Neural cell (in vitro differentiated cells): ENCODE measurements at regions not wholly inside any gene's neighbourhood (a gene's known extent, or its start where the extent isn't known, plus 50 kb on each side); places are given as distances from the start of the nearest gene placed in this dataset.

Source experiments
- H2AFZ ChIP-seq: fragments of 200-600, 300-800 bp; sonication (generic), shearing (Covaris generic); 2 replicates; pipeline ENCODE4 v1.6.0; 2014; ENCODE audit warnings: low read depth, mild to moderate bottlenecking, antibody characterized with exemption, low read length, moderate library complexity
- H3F3A ChIP-seq: fragments of 200-600 bp; shearing (Covaris generic); 2 replicates; pipeline ENCODE4 v1.6.1; 2016; ENCODE audit warnings: mild to moderate bottlenecking, moderate library complexity, mixed read lengths, antibody characterized with exemption, low read length; ENCODE audit not compliant: insufficient read depth, poor library complexity, severe bottlenecking
- H3K27ac ChIP-seq: fragments of 200-600, 300-800 bp; sonication (generic), shearing (Covaris generic); 2 replicates; pipeline ENCODE4 v1.5.1; 2014; ENCODE audit warnings: mild to moderate bottlenecking, low read length, moderate library complexity
- H3K27me3 ChIP-seq: fragments of 300-800, 200-600 bp; sonication (generic), shearing (Covaris generic); 2 replicates; pipeline ENCODE4 v1.6.0; 2014; ENCODE audit warnings: mild to moderate bottlenecking, low read depth, low read length, moderate library complexity; ENCODE audit not compliant: insufficient read depth
- H3K36me3 ChIP-seq: fragments of 300-800, 200-600 bp; sonication (generic), shearing (Covaris generic); 2 replicates; pipeline ENCODE4 v1.5.1; 2014; ENCODE audit warnings: mild to moderate bottlenecking, antibody characterized with exemption, low read length, moderate library complexity; ENCODE audit not compliant: insufficient read depth
- H3K4me2 ChIP-seq: fragments of 300-800, 200-600 bp; sonication (generic), shearing (Covaris generic); 2 replicates; pipeline ENCODE4 v1.6.0; 2014; ENCODE audit warnings: mild to moderate bottlenecking, low read length
- H3K4me3 ChIP-seq: fragments of 300-800, 200-600 bp; sonication (generic), shearing (Covaris generic); 2 replicates; pipeline ENCODE4 v1.5.1; 2014; ENCODE audit warnings: mild to moderate bottlenecking, low read length, moderate library complexity
- H3K79me2 ChIP-seq: fragments of 200-600 bp; shearing (Covaris generic); replicated peaks from 2 replicates; pipeline ENCODE4 v1.6.0; 2014; ENCODE audit warnings: mild to moderate bottlenecking, low read length, moderate library complexity; ENCODE audit not compliant: insufficient read depth
- H3K9ac ChIP-seq: fragments of 300-800, 200-600 bp; sonication (generic), shearing (Covaris generic); 2 replicates; pipeline ENCODE4 v1.6.1; 2016; ENCODE audit warnings: mild to moderate bottlenecking, low read length, mixed read lengths
- H3K9me2 ChIP-seq: fragments of 200-600 bp; shearing (Covaris generic); 2 replicates; pipeline ENCODE4 v1.6.1; 2016; ENCODE audit warnings: mild to moderate bottlenecking, low read length, mixed read lengths; ENCODE audit not compliant: insufficient read depth
- H3K9me3 ChIP-seq: fragments of 200-600, 300-800 bp; sonication (generic), shearing (Covaris generic); 2 replicates; pipeline ENCODE4 v1.6.1; 2016; ENCODE audit warnings: mild to moderate bottlenecking, mixed run types, low read length, moderate library complexity, mixed read lengths
- H4K20me1 ChIP-seq: fragments of 200-600 bp; shearing (Covaris generic); 2 replicates; pipeline ENCODE4 v1.6.1; 2016; ENCODE audit warnings: mild to moderate bottlenecking, mixed run types; ENCODE audit not compliant: insufficient read depth
- EP300 ChIP-seq: fragments of 450-650 bp; conservative IDR thresholded peaks from 2 replicates; pipeline ENCODE4 v1.6.1; 2014; ENCODE audit warnings: antibody characterized with exemption, mild to moderate bottlenecking, moderate library complexity; ENCODE audit not compliant: poor library complexity, severe bottlenecking
- EZH2 ChIP-seq: fragments of 200-600, 300-800 bp; shearing (Covaris generic), sonication (generic); IDR thresholded peaks from 2 replicates; pipeline ENCODE4 v1.6.1; 2014; ENCODE audit warnings: antibody characterized with exemption, low read length, borderline replicate concordance, mild to moderate bottlenecking; ENCODE audit not compliant: insufficient read depth, poor library complexity, severe bottlenecking
- MXI1 ChIP-seq: fragments of 450-650 bp; conservative IDR thresholded peaks from 2 replicates; pipeline ENCODE4 v1.6.1; 2014; ENCODE audit warnings: antibody characterized with exemption, mild to moderate bottlenecking; ENCODE audit not compliant: poor library complexity, severe bottlenecking
- POLR2AphosphoS5 ChIP-seq: IDR thresholded peaks from 2 replicates; pipeline ENCODE4 v1.6.1; 2012
- RAD21 ChIP-seq: fragments of 450-650 bp; conservative IDR thresholded peaks from 2 replicates; pipeline ENCODE4 v1.6.1; 2014; ENCODE audit warnings: antibody characterized with exemption, mild to moderate bottlenecking, moderate library complexity
- SMC3 ChIP-seq: fragments of 450-650 bp; conservative IDR thresholded peaks from 2 replicates; pipeline ENCODE4 v1.6.1; 2014; ENCODE audit warnings: antibody characterized with exemption, mild to moderate bottlenecking, moderate library complexity; ENCODE audit not compliant: poor library complexity
- TAF1 ChIP-seq: IDR thresholded peaks from 2 replicates; pipeline ENCODE4 v1.6.1; 2012; ENCODE audit warnings: low read depth
- TF ChIP-seq, protein P1 (sequence below): fragments of 450-650 bp; IDR thresholded peaks from 2 replicates; pipeline ENCODE4 v1.5.1; 2014; ENCODE audit warnings: antibody characterized with exemption, mild to moderate bottlenecking, moderate library complexity; ENCODE audit not compliant: poor library complexity, severe bottlenecking
- TF ChIP-seq, protein P2 (sequence below): IDR thresholded peaks from 2 replicates; pipeline ENCODE4 v1.6.1; 2012; ENCODE audit warnings: borderline replicate concordance

DNA sequence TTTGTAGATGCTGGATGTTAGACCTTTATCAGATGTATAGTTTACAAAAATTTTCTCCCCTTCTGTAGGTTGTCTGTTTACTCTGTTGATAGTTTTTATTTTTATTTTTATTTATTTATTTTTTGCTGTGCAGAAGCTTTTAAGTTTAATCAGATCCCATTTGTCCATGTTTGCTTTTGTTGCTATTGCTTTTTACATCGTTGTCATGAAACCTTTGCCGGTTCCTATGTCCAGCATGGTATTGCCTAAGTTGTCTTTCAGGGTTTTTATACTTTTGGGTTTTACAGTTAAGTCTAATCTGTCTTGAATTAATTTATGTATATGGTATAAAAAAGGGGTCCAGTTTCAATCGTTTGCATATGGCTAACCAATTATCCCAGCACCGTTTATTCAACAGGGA is 819.5 kb downstream of the KCNT2 start:
- Histone ChIP-seq H3K9ac (no peak overlapping the region), H3K9me3 (no peaks in the 10 kb centered on the region), H3K4me2 (no peak overlapping the region), H3K27me3 (no peaks in the 10 kb centered on the region), H3K27ac (no peak overlapping the region), H4K20me1 (no peaks in the 10 kb centered on the region), H3K36me3 (no peaks in the 10 kb centered on the region), H2AFZ (no peak overlapping the region), H3K79me2 (no peaks in the 10 kb centered on the region), H3K9me2 (no peaks in the 10 kb centered on the region), H3F3A (no peaks in the 10 kb centered on the region), H3K4me3 (no peak overlapping the region)
- TF ChIP-seq POLR2AphosphoS5 (no peak), TAF1 (no peak), EP300 (no peak), SMC3 (no peak), MXI1 (no peak), RAD21 (no peak), EZH2 (no peak)
- TF ChIP-seq, protein P1, sequence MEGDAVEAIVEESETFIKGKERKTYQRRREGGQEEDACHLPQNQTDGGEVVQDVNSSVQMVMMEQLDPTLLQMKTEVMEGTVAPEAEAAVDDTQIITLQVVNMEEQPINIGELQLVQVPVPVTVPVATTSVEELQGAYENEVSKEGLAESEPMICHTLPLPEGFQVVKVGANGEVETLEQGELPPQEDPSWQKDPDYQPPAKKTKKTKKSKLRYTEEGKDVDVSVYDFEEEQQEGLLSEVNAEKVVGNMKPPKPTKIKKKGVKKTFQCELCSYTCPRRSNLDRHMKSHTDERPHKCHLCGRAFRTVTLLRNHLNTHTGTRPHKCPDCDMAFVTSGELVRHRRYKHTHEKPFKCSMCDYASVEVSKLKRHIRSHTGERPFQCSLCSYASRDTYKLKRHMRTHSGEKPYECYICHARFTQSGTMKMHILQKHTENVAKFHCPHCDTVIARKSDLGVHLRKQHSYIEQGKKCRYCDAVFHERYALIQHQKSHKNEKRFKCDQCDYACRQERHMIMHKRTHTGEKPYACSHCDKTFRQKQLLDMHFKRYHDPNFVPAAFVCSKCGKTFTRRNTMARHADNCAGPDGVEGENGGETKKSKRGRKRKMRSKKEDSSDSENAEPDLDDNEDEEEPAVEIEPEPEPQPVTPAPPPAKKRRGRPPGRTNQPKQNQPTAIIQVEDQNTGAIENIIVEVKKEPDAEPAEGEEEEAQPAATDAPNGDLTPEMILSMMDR: no peak
- TF ChIP-seq, protein P2, sequence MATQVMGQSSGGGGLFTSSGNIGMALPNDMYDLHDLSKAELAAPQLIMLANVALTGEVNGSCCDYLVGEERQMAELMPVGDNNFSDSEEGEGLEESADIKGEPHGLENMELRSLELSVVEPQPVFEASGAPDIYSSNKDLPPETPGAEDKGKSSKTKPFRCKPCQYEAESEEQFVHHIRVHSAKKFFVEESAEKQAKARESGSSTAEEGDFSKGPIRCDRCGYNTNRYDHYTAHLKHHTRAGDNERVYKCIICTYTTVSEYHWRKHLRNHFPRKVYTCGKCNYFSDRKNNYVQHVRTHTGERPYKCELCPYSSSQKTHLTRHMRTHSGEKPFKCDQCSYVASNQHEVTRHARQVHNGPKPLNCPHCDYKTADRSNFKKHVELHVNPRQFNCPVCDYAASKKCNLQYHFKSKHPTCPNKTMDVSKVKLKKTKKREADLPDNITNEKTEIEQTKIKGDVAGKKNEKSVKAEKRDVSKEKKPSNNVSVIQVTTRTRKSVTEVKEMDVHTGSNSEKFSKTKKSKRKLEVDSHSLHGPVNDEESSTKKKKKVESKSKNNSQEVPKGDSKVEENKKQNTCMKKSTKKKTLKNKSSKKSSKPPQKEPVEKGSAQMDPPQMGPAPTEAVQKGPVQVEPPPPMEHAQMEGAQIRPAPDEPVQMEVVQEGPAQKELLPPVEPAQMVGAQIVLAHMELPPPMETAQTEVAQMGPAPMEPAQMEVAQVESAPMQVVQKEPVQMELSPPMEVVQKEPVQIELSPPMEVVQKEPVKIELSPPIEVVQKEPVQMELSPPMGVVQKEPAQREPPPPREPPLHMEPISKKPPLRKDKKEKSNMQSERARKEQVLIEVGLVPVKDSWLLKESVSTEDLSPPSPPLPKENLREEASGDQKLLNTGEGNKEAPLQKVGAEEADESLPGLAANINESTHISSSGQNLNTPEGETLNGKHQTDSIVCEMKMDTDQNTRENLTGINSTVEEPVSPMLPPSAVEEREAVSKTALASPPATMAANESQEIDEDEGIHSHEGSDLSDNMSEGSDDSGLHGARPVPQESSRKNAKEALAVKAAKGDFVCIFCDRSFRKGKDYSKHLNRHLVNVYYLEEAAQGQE: no peak

DNA sequence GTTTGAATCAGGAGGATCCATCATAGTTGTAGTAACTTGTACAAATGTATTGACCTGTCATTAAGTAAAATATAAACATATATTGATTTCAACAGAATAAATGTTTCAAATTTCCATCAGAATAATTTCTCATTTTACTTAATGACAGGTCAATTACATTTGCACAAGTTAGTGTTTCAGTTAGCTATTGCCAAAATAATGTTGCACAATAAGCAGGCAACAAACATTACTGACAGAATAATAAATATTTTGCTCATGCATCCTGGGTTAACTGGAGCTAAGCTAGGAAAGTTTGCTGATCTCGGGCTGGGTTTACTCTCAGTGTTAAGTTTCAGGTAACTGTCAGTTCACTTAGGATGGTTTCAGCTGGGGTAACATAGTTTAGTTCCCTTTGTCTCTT is 822.4 kb downstream of the KCNT2 start:
- no peak overlapping the region for H3K4me3 ChIP-seq
- H3K4me2 ChIP-seq: no peak overlapping the region
- no peak overlapping the region for H3K27ac ChIP-seq
- no peaks in the 10 kb centered on the region for H3K36me3 ChIP-seq
- no peaks in the 10 kb centered on the region for H4K20me1 ChIP-seq
- H3F3A ChIP-seq: no peaks in the 10 kb centered on the region
- H2AFZ ChIP-seq: no peak overlapping the region
- TF ChIP-seq EP300 (no peak), POLR2AphosphoS5 (no peak), TAF1 (no peak), MXI1 (no peak), RAD21 (no peak), SMC3 (no peak), EZH2 (no peak)
- TF ChIP-seq, protein P1: no peak
- TF ChIP-seq, protein P2: no peak
- H3K79me2 ChIP-seq: no peaks in the 10 kb centered on the region
- no peak overlapping the region for H3K9ac ChIP-seq
- no peaks in the 10 kb centered on the region for H3K9me2 ChIP-seq
- H3K27me3 ChIP-seq: no peaks in the 10 kb centered on the region
- no peaks in the 10 kb centered on the region for H3K9me3 ChIP-seq
